H9 (cell line): ENCODE measurements at regions not wholly inside any gene's neighbourhood (a gene's known extent, or its start where the extent isn't known, plus 50 kb on each side); places are given as distances from the start of the nearest gene placed in this dataset.

Source experiments
- DNase-seq: peaks from one replicate; pipeline ENCODE4 v3.0.0-alpha.2; 2017
- H2AFZ ChIP-seq: one replicate; pipeline ENCODE4 v1.6.1; 2013; ENCODE audit warnings: mild to moderate bottlenecking, low read length, control low read depth, moderate library complexity
- H2AK5ac ChIP-seq: 2 replicates; pipeline ENCODE4 v1.6.1; 2013; ENCODE audit warnings: low read length, control low read depth, mixed read lengths; ENCODE audit not compliant: insufficient read length
- H2BK120ac ChIP-seq: one replicate; pipeline ENCODE4 v1.6.1; 2013; ENCODE audit warnings: low read depth, mild to moderate bottlenecking, low read length, control low read depth, inconsistent platforms; ENCODE audit not compliant: poor library complexity, severe bottlenecking
- H2BK12ac ChIP-seq: 2 replicates; pipeline ENCODE4 v1.6.1; 2013; ENCODE audit warnings: low read length, control low read depth, mixed read lengths, low read depth; ENCODE audit not compliant: insufficient read length
- H2BK15ac ChIP-seq: 2 replicates; pipeline ENCODE4 v1.6.1; 2013; ENCODE audit warnings: low read depth, low read length, control low read depth
- H2BK20ac ChIP-seq: one replicate; pipeline ENCODE4 v1.6.1; 2013; ENCODE audit warnings: low read depth, mild to moderate bottlenecking, low read length, control low read depth, inconsistent platforms; ENCODE audit not compliant: poor library complexity, severe bottlenecking
- H2BK5ac ChIP-seq: 2 replicates; pipeline ENCODE4 v1.6.1; 2013; ENCODE audit warnings: low read length, control low read depth, mixed read lengths; ENCODE audit not compliant: insufficient read length
- H3K14ac ChIP-seq: 2 replicates; pipeline ENCODE4 v1.6.1; 2013; ENCODE audit warnings: low read length, control low read depth; ENCODE audit not compliant: insufficient read depth
- H3K18ac ChIP-seq: 2 replicates; pipeline ENCODE4 v1.6.1; 2013; ENCODE audit warnings: low read depth, mild to moderate bottlenecking, mixed read lengths, low read length, control low read depth; ENCODE audit not compliant: insufficient read length
- H3K23ac ChIP-seq: 2 replicates; pipeline ENCODE4 v1.6.1; 2013; ENCODE audit warnings: low read length, control low read depth, mixed read lengths, low read depth; ENCODE audit not compliant: insufficient read length
- H3K23me2 ChIP-seq: 2 replicates; pipeline ENCODE4 v1.6.1; 2013; ENCODE audit warnings: low read depth, mild to moderate bottlenecking, mixed read lengths, low read length, control low read depth; ENCODE audit not compliant: insufficient read length, poor library complexity, severe bottlenecking
- H3K27ac ChIP-seq: 2 replicates; pipeline ENCODE4 v1.5.1; 2013; ENCODE audit warnings: low read length, control low read depth, mixed read lengths, low read depth; ENCODE audit not compliant: insufficient read length
- H3K27me3 ChIP-seq: 2 replicates; pipeline ENCODE4 v1.6.1; 2013; ENCODE audit warnings: low read length, control low read depth, inconsistent platforms; ENCODE audit not compliant: insufficient read depth
- H3K4ac ChIP-seq: 2 replicates; pipeline ENCODE4 v1.6.1; 2013; ENCODE audit warnings: low read depth, mild to moderate bottlenecking, control low read depth, inconsistent platforms, low read length, moderate library complexity
- H3K4me1 ChIP-seq: 2 replicates; pipeline ENCODE4 v1.6.1; 2013; ENCODE audit warnings: low read length, control low read depth, inconsistent platforms; ENCODE audit not compliant: insufficient read depth
- H3K4me2 ChIP-seq: 2 replicates; pipeline ENCODE4 v1.6.1; 2013; ENCODE audit warnings: low read length, control low read depth, mixed read lengths; ENCODE audit not compliant: insufficient read length, insufficient read depth
- H3K56ac ChIP-seq: 2 replicates; pipeline ENCODE4 v1.6.1; 2013; ENCODE audit warnings: low read depth, mild to moderate bottlenecking, mixed read lengths, low read length, control low read depth; ENCODE audit not compliant: insufficient read length
- H3K79me1 ChIP-seq: 2 replicates; pipeline ENCODE4 v1.6.1; 2013; ENCODE audit warnings: low read depth, mild to moderate bottlenecking, moderate library complexity, low read length, control low read depth, inconsistent platforms; ENCODE audit not compliant: insufficient read depth, poor library complexity, severe bottlenecking
- H3K79me2 ChIP-seq: 2 replicates; pipeline ENCODE4 v1.6.1; 2013; ENCODE audit warnings: low read length, control low read depth, inconsistent platforms; ENCODE audit not compliant: insufficient read depth
- H3K9ac ChIP-seq: 2 replicates; pipeline ENCODE4 v1.6.1; 2013; ENCODE audit warnings: low read length, control low read depth, mixed read lengths; ENCODE audit not compliant: insufficient read length; ENCODE audit errors: extremely low read depth
- H3K9me3 ChIP-seq: one replicate; pipeline ENCODE4 v1.6.1; 2013; ENCODE audit warnings: low read depth, low read length, inconsistent platforms; ENCODE audit not compliant: control insufficient read depth
- H3T11ph ChIP-seq: one replicate; pipeline ENCODE4 v1.6.1; 2013; ENCODE audit warnings: mild to moderate bottlenecking, low read length, control low read depth, inconsistent platforms
- H4K20me1 ChIP-seq: one replicate; pipeline ENCODE4 v1.6.1; 2013; ENCODE audit not compliant: control insufficient read depth, insufficient read length, insufficient read depth
- H4K5ac ChIP-seq: 2 replicates; pipeline ENCODE4 v1.6.1; 2013; ENCODE audit warnings: low read depth, mild to moderate bottlenecking, mixed read lengths, low read length, control low read depth; ENCODE audit not compliant: insufficient read length
- H4K8ac ChIP-seq: replicated peaks from 2 replicates; pipeline ENCODE4 v1.6.1; 2013; ENCODE audit warnings: low read length, control low read depth, mixed read lengths, low read depth; ENCODE audit not compliant: insufficient read length
- H4K91ac ChIP-seq: 2 replicates; pipeline ENCODE4 v1.6.1; 2013; ENCODE audit warnings: low read depth, mild to moderate bottlenecking, moderate library complexity, mixed read lengths, low read length, control low read depth; ENCODE audit not compliant: insufficient read length
- H3K27ac Mint-ChIP-seq, 3 experiments: 2 replicates in 2 of 3; 3 replicates in 1 of 3; pipeline ENCODE4 v1.8.0; 2020 to 2021; ENCODE audit warnings: mixed read lengths in 3 of 3, mild to moderate bottlenecking in 1 of 3, moderate library complexity in 1 of 3
- H3K27me3 Mint-ChIP-seq: 2 replicates; pipeline ENCODE4 v1.8.0; 2021; ENCODE audit warnings: low read depth, mild to moderate bottlenecking, moderate library complexity, mixed read lengths
- H3K36me3 Mint-ChIP-seq, 3 experiments: 2 replicates in 2 of 3; 3 replicates in 1 of 3; pipeline ENCODE4 v1.8.0; 2020 to 2021; ENCODE audit warnings: low read depth in 3 of 3, mixed read lengths in 3 of 3; ENCODE audit not compliant: insufficient read depth in 1 of 3
- H3K4me1 Mint-ChIP-seq, 2 experiments: 2 replicates each; pipeline ENCODE4 v1.8.0; 2020; ENCODE audit warnings: mixed read lengths in 2 of 2
- H3K4me3 Mint-ChIP-seq, 2 experiments: 2 replicates in 1 of 2; 3 replicates in 1 of 2; pipeline ENCODE4 v1.8.0; 2020 to 2021; ENCODE audit warnings: mild to moderate bottlenecking in 2 of 2, mixed read lengths in 2 of 2, moderate library complexity in 1 of 2
- H3K9me3 Mint-ChIP-seq, 2 experiments: 2 replicates in 1 of 2; 3 replicates in 1 of 2; pipeline ENCODE4 v1.8.0; 2020; ENCODE audit warnings: mild to moderate bottlenecking in 2 of 2, mixed read lengths in 2 of 2, moderate library complexity in 1 of 2
- WGBS: extraction: QIAGEN DNeasy Blood & Tissue Kit; methylation state at CpG from one replicate; pipeline ENCODE4 v1.1.7; 2013; ENCODE audit warnings: missing lambda C conversion rate, low lambda C conversion rate, mixed read lengths; ENCODE audit not compliant: insufficient read length; ENCODE audit errors: extremely low coverage; 5-methylcytosine and 5-hydroxymethylcytosine counted together
- TF ChIP-seq, protein P1 (sequence below): fragments of 200-600 bp; sonication (generic); conservative IDR thresholded peaks from 3 replicates; pipeline ENCODE4 v1.8.0; 2021; ENCODE audit warnings: antibody characterized with exemption, mild to moderate bottlenecking

DNA sequence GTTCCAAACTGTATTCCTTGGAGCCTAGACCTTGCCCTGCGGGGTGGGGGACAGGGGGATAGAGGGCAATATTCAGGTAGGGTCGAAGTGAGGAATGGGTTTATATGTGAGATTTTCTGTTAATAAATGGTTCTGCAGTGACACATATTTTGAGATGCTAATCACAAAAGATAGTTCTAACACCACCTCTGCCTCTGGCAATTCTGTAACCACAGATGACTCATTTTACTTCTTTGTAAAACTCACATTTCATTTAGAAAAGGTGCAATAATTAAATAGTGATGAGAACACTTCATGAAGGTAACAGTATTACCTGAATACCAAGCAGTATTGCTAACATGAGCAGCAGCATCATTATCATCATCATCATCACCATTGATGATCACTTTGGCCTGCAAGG, 306.6 kb downstream of the SUCLG1 start:
- no peaks in the 10 kb centered on the region for H3K27me3 Mint-ChIP-seq
- H3K79me1 ChIP-seq, result no peaks in the 10 kb centered on the region
- no peaks in the 10 kb centered on the region for H3K4me1 Mint-ChIP-seq
- no peak for DNase-seq
- no peak overlapping the region for H4K8ac ChIP-seq
- TF ChIP-seq, protein P1, sequence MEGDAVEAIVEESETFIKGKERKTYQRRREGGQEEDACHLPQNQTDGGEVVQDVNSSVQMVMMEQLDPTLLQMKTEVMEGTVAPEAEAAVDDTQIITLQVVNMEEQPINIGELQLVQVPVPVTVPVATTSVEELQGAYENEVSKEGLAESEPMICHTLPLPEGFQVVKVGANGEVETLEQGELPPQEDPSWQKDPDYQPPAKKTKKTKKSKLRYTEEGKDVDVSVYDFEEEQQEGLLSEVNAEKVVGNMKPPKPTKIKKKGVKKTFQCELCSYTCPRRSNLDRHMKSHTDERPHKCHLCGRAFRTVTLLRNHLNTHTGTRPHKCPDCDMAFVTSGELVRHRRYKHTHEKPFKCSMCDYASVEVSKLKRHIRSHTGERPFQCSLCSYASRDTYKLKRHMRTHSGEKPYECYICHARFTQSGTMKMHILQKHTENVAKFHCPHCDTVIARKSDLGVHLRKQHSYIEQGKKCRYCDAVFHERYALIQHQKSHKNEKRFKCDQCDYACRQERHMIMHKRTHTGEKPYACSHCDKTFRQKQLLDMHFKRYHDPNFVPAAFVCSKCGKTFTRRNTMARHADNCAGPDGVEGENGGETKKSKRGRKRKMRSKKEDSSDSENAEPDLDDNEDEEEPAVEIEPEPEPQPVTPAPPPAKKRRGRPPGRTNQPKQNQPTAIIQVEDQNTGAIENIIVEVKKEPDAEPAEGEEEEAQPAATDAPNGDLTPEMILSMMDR, result no peak
- H3K36me3 Mint-ChIP-seq, result no peaks in the 10 kb centered on the region
- no CpG with 5 or more reads among the region's 2 CpGs for WGBS
- H3K4ac ChIP-seq, result no peak overlapping the region
- H2BK20ac ChIP-seq, result no peak overlapping the region
- no peak overlapping the region; a peak in 1 of 5 replicates for H3K4me3 Mint-ChIP-seq
- no peak overlapping the region for H4K5ac ChIP-seq
- H3K9me3 ChIP-seq, result no peaks in the 10 kb centered on the region
- H2BK120ac ChIP-seq, result no peak overlapping the region
- no peaks in the 10 kb centered on the region for H3K4me1 ChIP-seq
- H4K20me1 ChIP-seq, result no peaks in the 10 kb centered on the region
- H3K27ac ChIP-seq, result no peak overlapping the region
- H2AK5ac ChIP-seq, result no peak overlapping the region
- H3K27me3 ChIP-seq, result no peaks in the 10 kb centered on the region
- H3K27ac Mint-ChIP-seq, result peak overlapping the region in 1 of 3 experiments; percentile 37; a peak in 1 of 7 replicates
- no peaks in the 10 kb centered on the region for H3K23me2 ChIP-seq
- H3K56ac ChIP-seq, result no peak overlapping the region
- no peak overlapping the region for H2BK5ac ChIP-seq
- H3K18ac ChIP-seq, result no peak overlapping the region
- no peak overlapping the region for H4K91ac ChIP-seq
- H3K9me3 Mint-ChIP-seq, result no peaks in the 10 kb centered on the region
- no peak overlapping the region for H3K4me2 ChIP-seq
- no peak overlapping the region for H3K14ac ChIP-seq
- H3T11ph ChIP-seq, result no peak overlapping the region
- no peak overlapping the region for H3K9ac ChIP-seq
- H2AFZ ChIP-seq, result no peak overlapping the region
- no peak overlapping the region for H2BK12ac ChIP-seq
- no peak overlapping the region for H2BK15ac ChIP-seq
- no peaks in the 10 kb centered on the region for H3K79me2 ChIP-seq
- no peak overlapping the region for H3K23ac ChIP-seq
